ENCODE measurements at regions not wholly inside any gene's neighbourhood (a gene's known extent, or its start where the extent isn't known, plus 50 kb on each side); places are given as distances from the start of the nearest gene placed in this dataset.
"Not testable (repeated sequence)": the region's sequence is repeated elsewhere in the genome, so short reads cannot be mapped to it uniquely, and the experiment has no call there.

- H3K9me3 ChIP-seq (replicated peaks; ENCODE audit: control insufficient read depth, insufficient read depth, low read depth, low read length), result no peaks in the 10 kb centered on the region
- no peak overlapping the region for H3K9ac ChIP-seq (ENCODE audit: insufficient read depth in 1 of 2, low read depth in 2 of 2, low read length in 2 of 2)
- intact Hi-C loops (cut with micrococcal nuclease), result no loop called here
- DNase-seq (ENCODE audit: extremely low read depth in 1 of 4, low spot score in 3 of 4), result no peak
- H3K79me2 ChIP-seq (ENCODE audit: control insufficient read depth, insufficient read depth, low read length), result no peaks in the 10 kb centered on the region
- H3K4me2 ChIP-seq (ENCODE audit: insufficient read depth, low read length), result no peak overlapping the region
- peaks cover 4 to 13% of the 10 kb centered on the region in 2 experiments; a peak in 2 of 5 replicates for H3K27me3 ChIP-seq (ENCODE audit: control insufficient read depth in 2 of 2, insufficient read depth in 2 of 2, low read length in 2 of 2)
- no peak overlapping the region for H3K27ac ChIP-seq (ENCODE audit: extremely low read depth, low read depth, low read length)
- TF ChIP-seq JUN (IDR thresholded peaks at IDR 0.05; ENCODE audit: borderline replicate concordance, low read depth, low read length) (no peak), JUN (CRISPR knock-in tag; IDR thresholded peaks at IDR 0.05; ENCODE audit: borderline replicate concordance) (no peak), HSF4 (CRISPR knock-in tag; IDR thresholded peaks at IDR 0.05; ENCODE audit: borderline replicate concordance) (no peak), SMAD4 (CRISPR knock-in tag; conservative IDR thresholded peaks at IDR 0.05) (no peak), EP400 (IDR thresholded peaks at IDR 0.05) (no peak), MBD2 (IDR thresholded peaks at IDR 0.05; ENCODE audit: borderline replicate concordance, low read depth) (no peak), ERF (CRISPR knock-in tag; IDR thresholded peaks at IDR 0.05) (no peak), FOXJ3 (CRISPR knock-in tag; IDR thresholded peaks at IDR 0.05) (no peak), FOSL1 (tag; conservative IDR thresholded peaks at IDR 0.05) (no peak), PCBP2 (IDR thresholded peaks at IDR 0.05; ENCODE audit: low read depth, low read length, poor library complexity, severe bottlenecking) (no peak)
- TF ChIP-seq, protein P1, sequence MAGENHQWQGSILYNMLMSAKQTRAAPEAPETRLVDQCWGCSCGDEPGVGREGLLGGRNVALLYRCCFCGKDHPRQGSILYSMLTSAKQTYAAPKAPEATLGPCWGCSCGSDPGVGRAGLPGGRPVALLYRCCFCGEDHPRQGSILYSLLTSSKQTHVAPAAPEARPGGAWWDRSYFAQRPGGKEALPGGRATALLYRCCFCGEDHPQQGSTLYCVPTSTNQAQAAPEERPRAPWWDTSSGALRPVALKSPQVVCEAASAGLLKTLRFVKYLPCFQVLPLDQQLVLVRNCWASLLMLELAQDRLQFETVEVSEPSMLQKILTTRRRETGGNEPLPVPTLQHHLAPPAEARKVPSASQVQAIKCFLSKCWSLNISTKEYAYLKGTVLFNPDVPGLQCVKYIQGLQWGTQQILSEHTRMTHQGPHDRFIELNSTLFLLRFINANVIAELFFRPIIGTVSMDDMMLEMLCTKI (IDR thresholded peaks at IDR 0.05; ENCODE audit: partially characterized antibody), result no peak
- TF ChIP-seq, protein P2, sequence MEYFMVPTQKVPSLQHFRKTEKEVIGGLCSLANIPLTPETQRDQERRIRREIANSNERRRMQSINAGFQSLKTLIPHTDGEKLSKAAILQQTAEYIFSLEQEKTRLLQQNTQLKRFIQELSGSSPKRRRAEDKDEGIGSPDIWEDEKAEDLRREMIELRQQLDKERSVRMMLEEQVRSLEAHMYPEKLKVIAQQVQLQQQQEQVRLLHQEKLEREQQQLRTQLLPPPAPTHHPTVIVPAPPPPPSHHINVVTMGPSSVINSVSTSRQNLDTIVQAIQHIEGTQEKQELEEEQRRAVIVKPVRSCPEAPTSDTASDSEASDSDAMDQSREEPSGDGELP (CRISPR knock-in tag; IDR thresholded peaks at IDR 0.05; ENCODE audit: borderline replicate concordance), result no peak
- TF ChIP-seq, protein P3, sequence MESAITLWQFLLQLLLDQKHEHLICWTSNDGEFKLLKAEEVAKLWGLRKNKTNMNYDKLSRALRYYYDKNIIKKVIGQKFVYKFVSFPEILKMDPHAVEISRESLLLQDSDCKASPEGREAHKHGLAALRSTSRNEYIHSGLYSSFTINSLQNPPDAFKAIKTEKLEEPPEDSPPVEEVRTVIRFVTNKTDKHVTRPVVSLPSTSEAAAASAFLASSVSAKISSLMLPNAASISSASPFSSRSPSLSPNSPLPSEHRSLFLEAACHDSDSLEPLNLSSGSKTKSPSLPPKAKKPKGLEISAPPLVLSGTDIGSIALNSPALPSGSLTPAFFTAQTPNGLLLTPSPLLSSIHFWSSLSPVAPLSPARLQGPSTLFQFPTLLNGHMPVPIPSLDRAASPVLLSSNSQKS (CRISPR knock-in tag; IDR thresholded peaks at IDR 0.05), result no peak
- H4K20me1 ChIP-seq (replicated peaks; ENCODE audit: control insufficient read depth, insufficient read depth, low read length), result no peaks in the 10 kb centered on the region
- FAIRE-seq, result no peak
- CTCF ChIA-PET (ENCODE audit: low intra/inter-chr PET ratio), result no interaction called here
- H3K4me3 ChIP-seq, result no peak overlapping the region
- no peaks in the 10 kb centered on the region; a peak in 1 of 5 replicates for H3K4me1 ChIP-seq (replicated peaks in 1 of 2; ENCODE audit: control insufficient read depth in 2 of 2, insufficient read depth in 2 of 2, low read length in 2 of 2)
- no TSS peak for BruUV-seq (replicated peaks)
- no peak for ATAC-seq
- no peaks in the 10 kb centered on the region for H3K36me3 ChIP-seq (ENCODE audit: control insufficient read depth, insufficient read depth, low read length)
- no peaks in the 10 kb centered on the region for H3K9me1 ChIP-seq (ENCODE audit: control insufficient read depth, insufficient read depth, low read length)
- in situ Hi-C loops (cut with MboI), result no loop called here
- 1% methylated on average over 6 of the region's 6 CpGs for WGBS (ENCODE audit: insufficient coverage, low coverage, missing lambda C conversion rate)
- no peak overlapping the region for H2AFZ ChIP-seq (ENCODE audit: low read depth, low read length)
- POLR2A ChIA-PET, result interaction anchor here (0.6 kb wide), 1 partner anchor 59 kb away, joined by 3 read pairs; no protein-coding TSS in a partner anchor
Measured at GRCh38 chr14:104419865-104420505, 159.6 kb upstream of the C14orf180 start.

- CTCF ChIA-PET (ENCODE audit: low intra/inter-chr PET ratio), result not testable (repeated sequence)
Measured at GRCh38 chr14:104420523-104420922, 159.0 kb upstream of the C14orf180 start.

More at GRCh38 chr14:104420523-104420922, 159.0 kb upstream of the C14orf180 start:
- H3K4me3 ChIP-seq; FAIRE-seq; H3K9ac ChIP-seq (ENCODE audit: insufficient read depth in 1 of 2, low read depth in 2 of 2, low read length in 2 of 2); intact Hi-C loops (cut with micrococcal nuclease); H4K20me1 ChIP-seq (replicated peaks; ENCODE audit: control insufficient read depth, insufficient read depth, low read length); H3K27ac ChIP-seq (ENCODE audit: extremely low read depth, low read depth, low read length); BruUV-seq (replicated peaks); H2AFZ ChIP-seq (ENCODE audit: low read depth, low read length); DNase-seq (ENCODE audit: extremely low read depth in 1 of 4, low spot score in 3 of 4); H3K36me3 ChIP-seq (ENCODE audit: control insufficient read depth, insufficient read depth, low read length); H3K9me1 ChIP-seq (ENCODE audit: control insufficient read depth, insufficient read depth, low read length); H3K4me1 ChIP-seq (replicated peaks in 1 of 2; ENCODE audit: control insufficient read depth in 2 of 2, insufficient read depth in 2 of 2, low read length in 2 of 2); ATAC-seq; H3K9me3 ChIP-seq (replicated peaks; ENCODE audit: control insufficient read depth, insufficient read depth, low read depth, low read length); in situ Hi-C loops (cut with MboI); H3K4me2 ChIP-seq (ENCODE audit: insufficient read depth, low read length); H3K79me2 ChIP-seq (ENCODE audit: control insufficient read depth, insufficient read depth, low read length): not testable (repeated sequence)
- POLR2A ChIA-PET, result interaction anchor here (0.6 kb wide), 1 partner anchor 59 kb away, joined by 3 read pairs; no protein-coding TSS in a partner anchor
- H3K27me3 ChIP-seq (ENCODE audit: control insufficient read depth in 2 of 2, insufficient read depth in 2 of 2, low read length in 2 of 2), result peaks cover 4 to 14% of the 10 kb centered on the region in 2 experiments; a peak in 2 of 5 replicates
- 0% methylated on average over 3 of the region's 3 CpGs for WGBS (ENCODE audit: insufficient coverage, low coverage, missing lambda C conversion rate)

All from K562 (cell line).